ENCODE measurements at regions not wholly inside any gene's neighbourhood (a gene's known extent, or its start where the extent isn't known, plus 50 kb on each side); places are given as distances from the start of the nearest gene placed in this dataset.

- TF ChIP-seq FOXP2 (optimal IDR thresholded peaks at IDR 0.05; ENCODE audit: borderline replicate concordance, extremely low read depth, extremely low read length, insufficient read depth) = no peak
- no peak for TF ChIP-seq POLR2AphosphoS5 (IDR thresholded peaks at IDR 0.05; ENCODE audit: low read depth, low read length)
- TF ChIP-seq SIN3A (IDR thresholded peaks at IDR 0.05; ENCODE audit: borderline replicate concordance, insufficient read depth, low read length) = no peak
- TF ChIP-seq TAF1 (IDR thresholded peaks at IDR 0.05; ENCODE audit: borderline replicate concordance, insufficient read depth, low read length) = no peak
- TF ChIP-seq, protein P1, sequence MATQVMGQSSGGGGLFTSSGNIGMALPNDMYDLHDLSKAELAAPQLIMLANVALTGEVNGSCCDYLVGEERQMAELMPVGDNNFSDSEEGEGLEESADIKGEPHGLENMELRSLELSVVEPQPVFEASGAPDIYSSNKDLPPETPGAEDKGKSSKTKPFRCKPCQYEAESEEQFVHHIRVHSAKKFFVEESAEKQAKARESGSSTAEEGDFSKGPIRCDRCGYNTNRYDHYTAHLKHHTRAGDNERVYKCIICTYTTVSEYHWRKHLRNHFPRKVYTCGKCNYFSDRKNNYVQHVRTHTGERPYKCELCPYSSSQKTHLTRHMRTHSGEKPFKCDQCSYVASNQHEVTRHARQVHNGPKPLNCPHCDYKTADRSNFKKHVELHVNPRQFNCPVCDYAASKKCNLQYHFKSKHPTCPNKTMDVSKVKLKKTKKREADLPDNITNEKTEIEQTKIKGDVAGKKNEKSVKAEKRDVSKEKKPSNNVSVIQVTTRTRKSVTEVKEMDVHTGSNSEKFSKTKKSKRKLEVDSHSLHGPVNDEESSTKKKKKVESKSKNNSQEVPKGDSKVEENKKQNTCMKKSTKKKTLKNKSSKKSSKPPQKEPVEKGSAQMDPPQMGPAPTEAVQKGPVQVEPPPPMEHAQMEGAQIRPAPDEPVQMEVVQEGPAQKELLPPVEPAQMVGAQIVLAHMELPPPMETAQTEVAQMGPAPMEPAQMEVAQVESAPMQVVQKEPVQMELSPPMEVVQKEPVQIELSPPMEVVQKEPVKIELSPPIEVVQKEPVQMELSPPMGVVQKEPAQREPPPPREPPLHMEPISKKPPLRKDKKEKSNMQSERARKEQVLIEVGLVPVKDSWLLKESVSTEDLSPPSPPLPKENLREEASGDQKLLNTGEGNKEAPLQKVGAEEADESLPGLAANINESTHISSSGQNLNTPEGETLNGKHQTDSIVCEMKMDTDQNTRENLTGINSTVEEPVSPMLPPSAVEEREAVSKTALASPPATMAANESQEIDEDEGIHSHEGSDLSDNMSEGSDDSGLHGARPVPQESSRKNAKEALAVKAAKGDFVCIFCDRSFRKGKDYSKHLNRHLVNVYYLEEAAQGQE (IDR thresholded peaks at IDR 0.05; ENCODE audit: insufficient read depth in 1 of 2, low read depth in 2 of 2, low read length in 2 of 2) = no peak
Measured at GRCh38 chr18:41456831-41457230, 498.2 kb upstream of the PIK3C3 start.

- no peak for TF ChIP-seq SIN3A (IDR thresholded peaks at IDR 0.05; ENCODE audit: borderline replicate concordance, insufficient read depth, low read length)
- TF ChIP-seq, protein P1 (IDR thresholded peaks at IDR 0.05; ENCODE audit: insufficient read depth in 1 of 2, low read depth in 2 of 2, low read length in 2 of 2) = no peak
- TF ChIP-seq TAF1 (IDR thresholded peaks at IDR 0.05; ENCODE audit: borderline replicate concordance, insufficient read depth, low read length) = no peak
- no peak for TF ChIP-seq POLR2AphosphoS5 (IDR thresholded peaks at IDR 0.05; ENCODE audit: low read depth, low read length)
- TF ChIP-seq FOXP2 (optimal IDR thresholded peaks at IDR 0.05; ENCODE audit: borderline replicate concordance, extremely low read depth, extremely low read length, insufficient read depth) = no peak
Measured at GRCh38 chr18:41449612-41450011, 505.4 kb upstream of the PIK3C3 start.

GRCh38 chr18:41444943-41445342 lies 510.1 kb upstream of the PIK3C3 start:
- TF ChIP-seq POLR2AphosphoS5 (IDR thresholded peaks at IDR 0.05; ENCODE audit: low read depth, low read length) (no peak), FOXP2 (optimal IDR thresholded peaks at IDR 0.05; ENCODE audit: borderline replicate concordance, extremely low read depth, extremely low read length, insufficient read depth) (no peak), TAF1 (IDR thresholded peaks at IDR 0.05; ENCODE audit: borderline replicate concordance, insufficient read depth, low read length) (no peak), SIN3A (IDR thresholded peaks at IDR 0.05; ENCODE audit: borderline replicate concordance, insufficient read depth, low read length) (no peak)
- TF ChIP-seq, protein P1 (IDR thresholded peaks at IDR 0.05; ENCODE audit: insufficient read depth in 1 of 2, low read depth in 2 of 2, low read length in 2 of 2) = no peak

- TF ChIP-seq FOXP2 (optimal IDR thresholded peaks at IDR 0.05; ENCODE audit: borderline replicate concordance, extremely low read depth, extremely low read length, insufficient read depth) (no peak), TAF1 (IDR thresholded peaks at IDR 0.05; ENCODE audit: borderline replicate concordance, insufficient read depth, low read length) (no peak), SIN3A (IDR thresholded peaks at IDR 0.05; ENCODE audit: borderline replicate concordance, insufficient read depth, low read length) (no peak), POLR2AphosphoS5 (IDR thresholded peaks at IDR 0.05; ENCODE audit: low read depth, low read length) (no peak)
- TF ChIP-seq, protein P1 (IDR thresholded peaks at IDR 0.05; ENCODE audit: insufficient read depth in 1 of 2, low read depth in 2 of 2, low read length in 2 of 2) = no peak
Measured at GRCh38 chr18:41436772-41437171, 518.3 kb upstream of the PIK3C3 start.

DNA sequence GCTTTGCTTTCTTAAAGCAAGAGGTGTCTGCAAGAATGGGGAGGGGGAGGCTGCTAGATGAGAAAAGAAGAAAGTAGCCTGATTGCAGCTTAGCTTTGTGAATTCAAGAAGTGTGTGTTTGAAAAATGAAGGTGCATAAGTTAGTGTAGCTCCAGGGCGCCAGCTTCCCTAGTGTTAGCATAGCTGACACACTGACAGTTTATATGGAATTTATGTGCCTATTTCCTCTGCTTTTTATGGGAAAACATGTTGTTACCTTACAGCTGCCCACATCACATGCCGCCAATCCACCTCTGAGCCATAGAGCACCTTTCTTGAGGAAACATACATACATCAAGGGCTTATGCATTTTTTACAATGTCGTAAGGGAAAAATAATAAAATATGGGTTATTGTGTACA lies 536.4 kb upstream of the PIK3C3 start:
- TF ChIP-seq POLR2AphosphoS5 (IDR thresholded peaks at IDR 0.05; ENCODE audit: low read depth, low read length) (no peak), SIN3A (IDR thresholded peaks at IDR 0.05; ENCODE audit: borderline replicate concordance, insufficient read depth, low read length) (no peak), TAF1 (IDR thresholded peaks at IDR 0.05; ENCODE audit: borderline replicate concordance, insufficient read depth, low read length) (no peak), FOXP2 (optimal IDR thresholded peaks at IDR 0.05; ENCODE audit: borderline replicate concordance, extremely low read depth, extremely low read length, insufficient read depth) (no peak)
- TF ChIP-seq, protein P1 (IDR thresholded peaks at IDR 0.05; ENCODE audit: insufficient read depth in 1 of 2, low read depth in 2 of 2, low read length in 2 of 2) = no peak

All from PFSK-1 (cell line).